ENCODE measurements at regions not wholly inside any gene's neighbourhood (a gene's known extent, or its start where the extent isn't known, plus 50 kb on each side); places are given as distances from the start of the nearest gene placed in this dataset.

DNA sequence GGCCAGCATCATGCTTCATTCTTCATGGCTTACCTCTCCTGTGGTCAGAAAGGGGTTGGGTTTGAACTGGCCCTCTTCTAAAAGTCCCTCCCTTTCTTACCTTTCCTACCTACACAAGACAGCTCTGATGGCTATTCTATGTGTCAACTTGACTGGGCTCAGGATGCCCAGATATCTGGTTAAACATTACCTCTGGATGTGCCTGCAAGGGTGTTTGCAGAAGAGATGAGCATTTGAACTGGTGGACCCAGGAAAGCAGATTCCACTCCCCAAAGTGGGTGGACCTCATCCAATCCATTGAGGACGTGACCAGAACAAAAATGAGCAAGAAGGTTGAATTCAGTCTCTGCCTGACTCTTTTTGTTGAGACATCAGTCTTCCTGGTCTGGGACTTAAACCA, 79.0 kb upstream of the TCF7L2 start:
- DNase-seq, result no peak

- no peak for DNase-seq
These were observed 77.3 kb upstream of the TCF7L2 start for GRCh38 chr10:112872728-112873127.

- DNase-seq, result no peak
These were observed 76.5 kb upstream of the TCF7L2 start for GRCh38 chr10:112873541-112873940.

DNA sequence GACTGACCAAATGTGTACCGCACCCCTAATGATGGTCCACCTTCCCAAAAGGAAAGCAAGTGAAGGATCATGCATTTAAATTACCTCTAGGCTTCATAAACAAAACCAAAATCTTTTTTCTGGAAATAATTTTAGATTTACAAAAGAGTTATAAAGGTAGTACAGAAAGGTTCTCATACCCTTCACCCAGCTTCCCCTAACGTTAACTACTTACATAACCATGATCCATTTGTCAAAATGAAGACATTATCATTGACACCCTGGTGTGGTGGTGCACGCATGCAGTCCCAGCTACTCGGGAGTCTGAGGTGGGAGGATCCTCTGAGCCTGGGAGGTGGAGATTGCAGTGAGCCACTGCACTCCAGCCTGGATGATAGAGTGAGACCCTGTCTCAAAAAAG, 75.1 kb upstream of the TCF7L2 start:
- no peak for DNase-seq

GRCh38 chr10:112875476-112876267, 74.4 kb upstream of the TCF7L2 start:
- DNase-seq, result peak; percentile 88 to 90 (median 89)

DNA sequence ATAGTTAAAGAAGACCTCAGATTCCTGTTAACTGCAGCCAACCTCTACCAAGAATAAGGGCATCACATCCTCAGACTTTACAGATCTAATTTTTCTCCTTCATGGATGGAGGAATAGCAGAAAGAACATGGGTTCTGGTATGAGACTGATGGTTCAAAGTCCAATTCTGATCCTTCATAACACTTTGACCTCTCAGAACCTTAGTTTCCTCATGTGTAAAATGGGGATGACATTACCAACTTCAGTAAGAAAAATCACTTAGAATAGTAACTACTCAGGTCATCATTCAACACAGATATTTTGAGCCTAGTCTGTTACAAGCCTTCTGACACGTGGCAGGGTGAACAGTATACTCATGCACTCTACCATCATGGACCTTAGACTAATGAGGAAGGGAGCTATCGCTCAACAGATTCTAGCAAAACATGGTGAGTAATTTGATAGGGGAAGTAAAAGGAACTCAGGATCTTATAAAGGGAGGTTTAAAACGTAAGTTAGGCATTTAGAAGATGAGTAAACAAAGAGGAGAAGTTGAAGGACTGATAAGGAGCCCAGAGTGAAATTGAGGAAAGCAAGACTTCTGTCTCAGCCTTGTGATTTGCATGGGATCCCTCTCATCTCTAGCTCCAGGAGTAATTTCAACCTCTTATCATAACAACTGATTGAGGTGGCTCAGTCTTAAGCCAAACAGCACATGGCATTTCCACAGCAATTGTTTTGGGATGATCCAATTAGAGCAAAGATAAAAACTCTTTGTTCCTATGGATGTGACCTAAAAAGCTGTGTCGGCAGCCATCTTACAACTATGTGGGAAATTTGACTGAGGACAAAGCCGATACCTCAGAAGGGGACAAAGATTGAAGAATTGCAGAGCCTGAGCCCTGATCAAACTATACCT, 69.2 kb upstream of the TCF7L2 start:
- DNase-seq, result peak; percentile 47 to 76 (median 73)

DNA sequence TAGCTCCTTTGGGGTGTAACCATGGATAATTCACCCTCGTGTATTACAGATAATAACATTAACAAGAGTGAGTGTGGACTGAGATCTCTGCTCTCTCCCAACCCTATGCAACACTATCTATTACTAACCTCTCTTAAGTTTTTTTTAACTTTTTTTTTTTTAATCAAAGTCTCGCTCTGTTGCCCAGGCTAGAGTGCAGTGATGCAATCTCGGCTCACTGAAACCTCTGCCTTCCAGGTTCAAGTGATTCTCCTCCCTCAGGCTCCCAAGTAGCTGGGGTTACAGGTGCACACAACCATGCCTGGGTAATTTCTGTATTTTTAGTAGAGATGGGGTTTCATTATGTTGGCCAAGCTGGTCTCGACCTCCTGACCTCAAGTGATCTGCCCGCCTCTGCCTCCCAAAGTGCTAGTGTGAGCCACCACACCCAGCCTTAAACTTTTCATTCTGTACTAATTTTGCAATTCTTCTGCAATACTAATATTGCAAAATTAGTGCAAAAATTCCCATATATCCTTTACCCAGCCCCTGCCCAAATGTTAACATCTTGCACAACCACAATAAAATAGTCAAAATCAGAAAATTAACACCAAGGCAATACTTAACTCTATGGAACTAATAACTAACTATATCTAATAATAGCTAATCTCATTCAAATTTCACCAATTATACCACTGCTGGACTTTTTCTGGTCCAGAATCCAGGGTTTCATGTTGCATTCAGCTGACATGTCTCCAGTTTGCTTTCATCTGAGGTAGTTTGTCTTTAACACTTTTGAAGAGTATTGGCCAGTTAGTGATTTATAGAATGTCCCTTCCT, 66.5 kb upstream of the TCF7L2 start:
- peak in 2 of 3 donors; percentile 29 to 32 for DNase-seq

GRCh38 chr10:112884179-112884504, 65.9 kb upstream of the TCF7L2 start:
- no peak for DNase-seq

GRCh38 chr10:112886463-112886862, 63.6 kb upstream of the TCF7L2 start:
- DNase-seq, result no peak

DNA sequence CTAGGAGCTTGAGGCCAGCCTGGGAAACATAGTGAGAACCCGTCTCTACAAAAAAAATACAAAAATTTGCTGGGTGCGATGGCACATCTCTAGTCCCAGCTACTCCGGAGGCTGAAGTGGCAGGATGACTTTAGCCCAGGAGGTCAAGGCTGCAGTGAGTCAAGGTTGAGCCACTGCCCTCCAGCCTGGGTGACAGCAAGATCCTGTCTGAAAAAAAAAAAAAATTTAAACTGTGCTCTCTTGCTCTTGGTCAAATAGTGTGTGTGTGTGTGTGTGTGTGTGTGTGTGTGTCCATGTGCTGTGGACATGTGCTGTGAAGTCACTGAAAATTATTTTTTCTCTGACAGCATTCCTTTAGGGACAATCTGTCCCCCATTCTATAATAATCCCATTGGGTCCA, 62.1 kb upstream of the TCF7L2 start:
- DNase-seq, result no peak

- DNase-seq, result no peak
These were observed 54.8 kb upstream of the TCF7L2 start for GRCh38 chr10:112895292-112895691.

DNA sequence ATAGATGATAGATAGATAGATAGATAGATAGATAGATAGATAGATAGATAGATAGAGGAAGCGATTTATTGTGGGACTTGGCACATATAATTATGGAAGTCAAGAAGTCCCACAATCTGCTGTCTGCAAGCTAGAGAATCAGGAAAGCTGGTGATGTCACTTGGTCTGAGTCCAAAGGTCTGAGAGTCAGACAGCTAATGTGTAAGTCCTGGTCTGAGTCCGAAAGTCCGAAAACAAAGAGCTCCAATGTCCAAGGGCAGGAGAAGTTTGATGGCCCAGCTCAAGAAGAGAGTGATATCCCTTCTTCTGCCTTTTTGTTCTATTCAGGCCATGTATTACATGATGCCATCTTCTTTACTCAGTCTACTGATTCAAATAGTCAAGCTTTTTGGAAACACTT, 53.8 kb upstream of the TCF7L2 start:
- DNase-seq, result no peak

- no peak for DNase-seq
These were observed 53.3 kb upstream of the TCF7L2 start for GRCh38 chr10:112896722-112897121.

DNA sequence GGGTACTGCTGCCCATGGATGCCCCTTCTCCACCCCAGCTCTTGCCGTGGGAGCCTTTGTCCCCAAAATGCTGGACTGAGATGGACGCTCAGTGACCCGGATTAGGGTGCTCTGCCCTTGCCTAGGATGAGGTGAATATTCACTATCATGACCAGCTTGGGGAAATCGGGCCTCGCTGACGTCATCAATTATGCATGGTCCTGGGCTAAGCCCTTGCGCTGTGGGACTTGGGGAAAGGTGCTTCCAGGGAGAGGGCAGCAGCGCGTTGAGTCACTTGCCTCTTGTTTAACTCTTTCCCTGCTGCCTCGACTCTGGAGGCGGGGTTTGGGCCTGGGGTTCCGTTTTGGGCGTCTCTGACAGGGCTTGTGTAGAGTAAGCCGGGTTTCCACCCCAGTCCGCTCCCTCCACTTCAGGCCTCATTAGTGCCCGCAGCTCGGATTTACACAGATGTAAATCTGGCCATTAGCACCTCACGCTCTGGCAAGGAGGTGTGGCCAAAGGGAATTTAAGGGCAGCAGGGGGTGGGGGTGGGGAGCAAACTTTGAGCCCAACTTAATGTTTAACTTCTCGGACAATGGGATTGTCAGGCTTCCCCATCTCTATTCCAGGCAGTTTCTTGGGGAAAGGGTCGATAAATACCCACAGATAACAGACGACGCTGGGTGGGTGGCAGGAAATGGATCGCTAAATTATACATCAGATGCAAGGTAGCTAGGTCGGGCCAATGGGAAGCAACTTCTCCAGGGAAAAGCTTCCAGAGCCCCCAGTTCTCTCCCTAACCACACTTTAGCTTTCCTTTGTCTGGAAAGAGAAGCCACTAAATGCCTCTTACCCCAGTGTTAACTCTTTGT, 51.3 kb upstream of the TCF7L2 start:
- DNase-seq, result peak in 1 of 3 donors; percentile 22

DNA sequence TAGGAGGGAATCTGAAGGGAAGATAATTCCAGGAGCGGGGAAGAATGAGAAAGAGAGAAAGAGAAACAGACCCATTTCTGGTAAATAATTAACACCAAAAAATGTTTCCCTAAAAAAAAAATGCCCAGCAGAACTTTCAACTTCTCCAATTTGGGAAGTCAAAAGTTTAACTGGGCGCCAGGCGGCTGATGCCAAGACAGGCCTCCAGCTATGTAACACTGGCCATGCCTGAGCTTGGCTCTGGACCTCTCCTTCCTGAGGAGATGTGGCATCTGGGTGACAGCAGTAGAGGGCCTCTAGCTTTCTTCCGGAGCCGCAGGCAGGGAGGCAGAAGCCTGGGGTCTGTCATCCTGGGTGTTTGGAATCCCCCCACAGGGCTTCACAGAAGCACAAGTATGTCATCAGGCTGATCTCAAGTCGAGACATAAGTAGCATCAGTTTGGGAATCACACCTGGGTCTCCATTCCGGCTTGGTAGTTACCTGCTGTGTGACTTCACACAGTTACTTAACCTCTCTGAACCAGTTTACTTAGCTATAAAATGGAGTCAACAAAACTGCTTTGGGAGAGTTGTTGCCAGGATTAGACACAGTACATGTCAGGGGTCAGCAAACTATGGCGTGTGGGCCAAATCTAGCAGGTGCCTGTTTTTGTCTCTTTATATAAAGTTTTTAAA, 50.5 kb upstream of the TCF7L2 start:
- peak; percentile 46 to 57 (median 47) for DNase-seq
